Ishikawa (cell line): ENCODE measurements at regions not wholly inside any gene's neighbourhood (a gene's known extent, or its start where the extent isn't known, plus 50 kb on each side); places are given as distances from the start of the nearest gene placed in this dataset.

Experiments
- CEBPB ChIP-seq: IDR thresholded peaks from 2 replicates; pipeline ENCODE4 v1.6.1; 2012
- CREB1 ChIP-seq: IDR thresholded peaks from 2 replicates; pipeline ENCODE4 v1.6.1; 2012; ENCODE audit warnings: low read depth
- EGR1 ChIP-seq: IDR thresholded peaks from 2 replicates; pipeline ENCODE4 v1.6.1; 2012
- EP300 ChIP-seq: IDR thresholded peaks from 2 replicates; pipeline ENCODE4 v1.6.1; 2012; ENCODE audit warnings: borderline replicate concordance
- FOXM1 ChIP-seq: IDR thresholded peaks from 2 replicates; pipeline ENCODE4 v1.6.1; 2012; ENCODE audit warnings: low read depth, borderline replicate concordance
- MAX ChIP-seq: IDR thresholded peaks from 2 replicates; pipeline ENCODE4 v1.6.1; 2012
- NFIC ChIP-seq: IDR thresholded peaks from 2 replicates; pipeline ENCODE4 v1.6.1; 2012
- RAD21 ChIP-seq: IDR thresholded peaks from 2 replicates; pipeline ENCODE4 v1.6.1; 2012; ENCODE audit warnings: low read depth
- REST ChIP-seq: IDR thresholded peaks from 2 replicates; pipeline ENCODE4 v1.6.1; 2012; ENCODE audit warnings: low read depth, mild to moderate bottlenecking
- TAF1 ChIP-seq: IDR thresholded peaks from 2 replicates; pipeline ENCODE4 v1.6.1; 2012; ENCODE audit warnings: low read depth, mild to moderate bottlenecking
- TCF12 ChIP-seq: IDR thresholded peaks from 2 replicates; pipeline ENCODE4 v1.6.1; 2012; ENCODE audit warnings: low read depth
- TEAD4 ChIP-seq: IDR thresholded peaks from 2 replicates; pipeline ENCODE4 v1.6.1; 2012
- USF1 ChIP-seq: IDR thresholded peaks from 2 replicates; pipeline ENCODE4 v1.6.1; 2012
- YY1 ChIP-seq: IDR thresholded peaks from 2 replicates; pipeline ENCODE4 v1.6.1; 2012; ENCODE audit warnings: low read depth
- ZBTB7A ChIP-seq: IDR thresholded peaks from 2 replicates; pipeline ENCODE4 v1.6.1; 2012; ENCODE audit warnings: low read depth

DNA sequence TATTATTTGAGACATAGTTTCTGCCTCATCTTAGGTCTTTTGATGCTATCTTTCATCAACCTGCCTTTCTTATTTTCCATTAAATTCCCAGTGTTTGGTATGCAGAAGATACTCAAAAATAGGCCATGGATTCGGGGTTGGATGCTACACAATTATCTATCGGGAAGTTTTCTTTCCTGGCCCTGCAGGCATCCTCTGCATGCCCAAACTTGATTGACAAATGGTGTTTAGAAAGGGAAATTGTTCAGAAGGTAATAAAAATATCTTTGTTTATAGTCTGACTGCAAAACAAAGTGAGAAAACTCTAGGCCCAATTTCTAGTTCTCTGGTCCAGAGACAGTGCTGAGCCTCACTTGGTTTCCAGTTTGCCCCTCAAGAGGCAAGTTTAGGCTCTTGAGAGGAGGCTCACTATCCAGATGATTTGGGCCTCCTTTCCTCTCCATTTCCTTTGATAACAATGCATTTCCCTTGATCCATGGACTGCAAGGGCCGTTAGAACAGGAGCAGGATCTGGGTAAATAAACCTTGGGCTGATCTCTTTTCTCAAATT, 157.1 kb upstream of the DPH6 start:
- TF ChIP-seq TAF1, result no peak
- TF ChIP-seq MAX, result no peak
- TF ChIP-seq TEAD4, result no peak
- no peak for TF ChIP-seq USF1
- no peak for TF ChIP-seq TCF12
- no peak for TF ChIP-seq EGR1
- no peak for TF ChIP-seq EP300
- TF ChIP-seq YY1, result no peak
- no peak for TF ChIP-seq FOXM1
- TF ChIP-seq REST, result no peak
- no peak for TF ChIP-seq NFIC
- TF ChIP-seq RAD21, result no peak
- no peak for TF ChIP-seq ZBTB7A
- no peak for TF ChIP-seq CREB1
- no peak for TF ChIP-seq CEBPB

DNA sequence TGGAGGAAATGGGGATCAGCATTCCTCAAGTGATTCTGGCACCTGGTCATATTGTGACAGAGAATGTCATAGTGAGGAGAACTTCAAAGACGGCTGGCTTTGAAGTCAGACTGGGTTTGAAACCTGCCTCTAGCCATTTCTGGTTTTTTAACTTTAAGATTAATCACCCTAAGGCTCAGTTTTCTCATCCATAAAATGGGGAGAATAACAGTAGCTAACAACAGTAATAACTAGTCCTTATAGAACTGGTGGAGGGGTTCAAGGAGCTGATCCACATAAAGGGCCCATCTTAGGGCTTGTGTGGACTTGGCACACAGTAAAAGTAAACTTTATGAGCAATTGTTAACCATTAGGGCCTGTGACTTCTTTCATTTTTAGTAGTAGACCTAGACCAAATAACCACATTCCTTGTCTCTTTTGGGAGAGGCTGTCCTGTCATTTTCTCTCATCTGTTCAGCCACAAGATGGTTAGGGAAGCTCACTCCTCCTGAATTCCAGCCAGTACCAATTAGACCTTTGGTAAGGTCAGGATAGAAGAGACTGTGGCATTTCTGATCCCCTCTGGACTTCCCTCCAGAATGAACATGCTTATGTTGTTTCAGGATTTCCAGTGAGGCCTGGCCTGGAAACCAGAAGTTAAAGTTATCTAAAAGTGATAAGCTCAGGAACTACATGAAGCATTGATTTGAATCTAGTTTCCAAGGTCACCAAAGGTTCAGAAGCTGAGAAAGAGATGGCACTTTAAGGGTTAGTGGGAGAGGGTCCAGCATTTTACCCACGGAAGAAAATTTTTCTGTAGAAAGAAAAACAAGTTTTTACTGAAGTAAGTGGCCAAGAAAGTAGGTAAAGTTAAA, 159.3 kb upstream of the DPH6 start:
- TF ChIP-seq EGR1 (no peak), CEBPB (no peak), TCF12 (no peak), NFIC (no peak), TEAD4 (no peak), REST (no peak), RAD21 (no peak), USF1 (no peak)

DNA sequence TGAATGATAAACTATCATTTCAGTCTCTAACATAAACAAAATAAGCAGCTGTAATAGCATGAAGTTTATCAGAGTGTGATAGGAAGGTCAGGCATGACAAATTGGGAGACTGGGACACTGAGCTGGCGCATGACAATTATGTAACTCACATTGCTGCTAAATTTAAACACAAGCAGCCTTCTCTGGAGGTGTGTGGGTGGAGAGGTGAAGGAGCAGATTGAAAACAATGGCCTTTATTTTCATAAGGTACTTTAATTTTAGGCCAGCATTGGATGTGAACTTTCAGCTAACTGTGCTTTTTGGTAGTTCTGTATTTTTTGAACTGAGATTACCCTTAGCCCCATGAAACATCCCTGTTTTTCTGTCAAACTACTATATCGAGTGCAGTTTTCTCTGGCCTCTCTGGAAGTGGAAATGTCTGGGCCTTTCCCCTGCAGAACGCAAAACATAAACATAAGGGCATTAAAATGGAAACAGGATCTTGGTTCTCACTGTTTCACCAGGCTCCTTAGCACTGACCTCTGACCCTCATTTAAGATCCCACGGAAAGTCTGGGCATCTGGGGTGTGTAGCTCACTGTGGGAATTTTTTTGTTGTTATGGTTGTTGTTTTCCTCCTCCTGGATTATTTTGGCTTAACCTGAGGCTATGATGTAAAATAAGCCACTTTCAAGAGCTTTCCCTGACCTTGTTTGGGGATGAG, 160.1 kb upstream of the DPH6 start:
- TF ChIP-seq TEAD4 (no peak), TCF12 (no peak), USF1 (no peak), RAD21 (no peak), CREB1 (no peak), EGR1 (no peak), TAF1 (no peak), REST (no peak), YY1 (no peak), ZBTB7A (no peak), EP300 (no peak), NFIC (no peak), MAX (no peak), CEBPB (no peak), FOXM1 (no peak)

DNA sequence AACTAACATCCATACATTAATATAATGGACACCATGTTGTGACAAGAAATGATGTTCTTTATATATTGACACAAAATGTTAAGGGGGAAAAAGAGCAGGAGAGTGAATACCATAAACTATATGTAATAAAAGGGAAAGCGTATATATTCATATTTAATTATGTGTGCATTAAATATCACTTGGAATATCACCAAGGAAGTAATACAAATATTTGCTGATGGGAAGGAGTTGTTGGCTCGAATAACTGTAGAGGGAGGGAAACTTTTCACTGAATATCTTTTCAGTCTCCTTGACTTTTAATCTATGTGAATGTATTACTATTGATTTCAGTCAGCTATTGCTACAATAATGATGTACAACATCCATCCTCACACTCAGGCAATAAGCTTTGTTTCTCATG, 167.0 kb upstream of the DPH6 start:
- no peak for TF ChIP-seq EP300
- no peak for TF ChIP-seq RAD21
- TF ChIP-seq CEBPB, result no peak
- TF ChIP-seq FOXM1, result no peak
- TF ChIP-seq EGR1, result no peak
